SU-DHL-6 (cell line): ENCODE measurements at regions not wholly inside any gene's neighbourhood (a gene's known extent, or its start where the extent isn't known, plus 50 kb on each side); places are given as distances from the start of the nearest gene placed in this dataset.

Source experiments
- EZH2phosphoT487 ChIP-seq: fragments of 200-600 bp; sonication (generic), shearing (Covaris generic); conservative IDR thresholded peaks from 2 replicates; pipeline ENCODE4 v1.6.1; 2018; ENCODE audit warnings: mild to moderate bottlenecking, antibody characterized with exemption, low read length, moderate library complexity, mixed read lengths
- TF ChIP-seq, protein P1 (sequence below): fragments of 200-600 bp; sonication (generic); IDR thresholded peaks from one replicate; pipeline ENCODE4 v1.5.1; 2017; ENCODE audit warnings: antibody characterized with exemption, mild to moderate bottlenecking, low read length, moderate library complexity; ENCODE audit not compliant: insufficient read depth, poor library complexity, severe bottlenecking

DNA sequence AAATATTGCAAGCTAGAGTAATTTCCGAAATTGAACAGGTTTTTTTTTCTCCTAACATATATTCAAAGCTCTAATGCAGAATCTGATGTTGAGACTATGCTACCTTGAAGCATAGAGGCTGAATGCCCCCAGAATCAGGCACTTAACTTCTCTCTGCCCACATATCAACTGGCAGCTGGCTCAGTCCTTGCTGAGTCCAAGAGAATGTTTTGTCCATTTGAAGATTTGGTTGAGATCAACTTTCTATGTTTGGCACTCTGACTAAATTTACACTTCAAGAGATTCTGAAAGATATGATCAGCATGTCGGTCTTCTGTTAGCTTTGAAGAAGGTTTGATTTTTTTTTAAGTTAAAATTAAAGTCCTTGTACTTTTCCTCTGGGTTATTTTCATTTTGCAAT lies 1298.1 kb downstream of the EPHA7 start:
- no peak for TF ChIP-seq EZH2phosphoT487
- TF ChIP-seq, protein P1, sequence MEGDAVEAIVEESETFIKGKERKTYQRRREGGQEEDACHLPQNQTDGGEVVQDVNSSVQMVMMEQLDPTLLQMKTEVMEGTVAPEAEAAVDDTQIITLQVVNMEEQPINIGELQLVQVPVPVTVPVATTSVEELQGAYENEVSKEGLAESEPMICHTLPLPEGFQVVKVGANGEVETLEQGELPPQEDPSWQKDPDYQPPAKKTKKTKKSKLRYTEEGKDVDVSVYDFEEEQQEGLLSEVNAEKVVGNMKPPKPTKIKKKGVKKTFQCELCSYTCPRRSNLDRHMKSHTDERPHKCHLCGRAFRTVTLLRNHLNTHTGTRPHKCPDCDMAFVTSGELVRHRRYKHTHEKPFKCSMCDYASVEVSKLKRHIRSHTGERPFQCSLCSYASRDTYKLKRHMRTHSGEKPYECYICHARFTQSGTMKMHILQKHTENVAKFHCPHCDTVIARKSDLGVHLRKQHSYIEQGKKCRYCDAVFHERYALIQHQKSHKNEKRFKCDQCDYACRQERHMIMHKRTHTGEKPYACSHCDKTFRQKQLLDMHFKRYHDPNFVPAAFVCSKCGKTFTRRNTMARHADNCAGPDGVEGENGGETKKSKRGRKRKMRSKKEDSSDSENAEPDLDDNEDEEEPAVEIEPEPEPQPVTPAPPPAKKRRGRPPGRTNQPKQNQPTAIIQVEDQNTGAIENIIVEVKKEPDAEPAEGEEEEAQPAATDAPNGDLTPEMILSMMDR = no peak
